ENCODE measurements at regions not wholly inside any gene's neighbourhood (a gene's known extent, or its start where the extent isn't known, plus 50 kb on each side); places are given as distances from the start of the nearest gene placed in this dataset.

DNA sequence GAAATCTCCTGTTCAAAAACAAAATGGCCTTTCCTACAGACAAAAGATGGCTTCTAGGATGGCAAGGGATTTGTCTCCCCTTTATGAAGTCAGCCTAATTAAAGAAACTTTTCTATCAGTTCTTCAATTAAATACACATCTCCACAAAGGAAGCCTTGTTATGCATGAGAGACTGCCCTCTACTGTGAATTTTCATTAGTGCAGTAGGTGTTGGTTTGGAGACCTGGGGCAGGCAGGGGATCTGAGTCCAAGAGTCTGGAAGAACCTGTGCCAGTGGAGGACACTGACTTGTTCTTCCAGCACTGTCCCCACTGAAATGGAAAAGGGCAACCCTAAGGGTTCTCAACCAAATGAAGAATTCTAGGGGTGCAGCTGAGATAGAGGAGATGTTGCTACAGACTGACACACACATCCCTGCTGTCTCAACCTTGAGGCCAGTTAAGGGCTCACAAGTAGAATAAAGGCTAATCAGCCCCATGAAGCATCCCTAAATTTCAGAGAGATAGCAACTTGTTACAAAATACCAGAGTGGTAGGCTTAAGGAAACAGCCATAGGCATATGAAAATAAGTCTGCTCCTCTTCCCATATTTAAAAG, 174.0 kb upstream of the PRICKLE2 start:
- H3K36me3 ChIP-seq (ENCODE audit: insufficient read depth, low read length, poor library complexity, severe bottlenecking) = no peaks in the 10 kb centered on the region
- DNase-seq (ENCODE audit: low spot score) = peak; percentile 49
- H3K27me3 ChIP-seq (replicated peaks; ENCODE audit: insufficient read depth, low read depth, low read length, poor library complexity) = no peaks in the 10 kb centered on the region
- POLR2A ChIA-PET (ENCODE audit: low non-redundant PET) = no interaction called here
- no peak overlapping the region for H3K27ac ChIP-seq (ENCODE audit: low read depth, low read length, poor library complexity, severe bottlenecking)
- H3K4me1 ChIP-seq (ENCODE audit: insufficient read depth, low read length, poor library complexity, severe bottlenecking) = no peaks in the 10 kb centered on the region
- intact Hi-C loops (cut with micrococcal nuclease; ENCODE audit: unreplicated experiment) = loop anchor here (2.0 kb wide), 1 partner anchor 369 kb away; no protein-coding TSS in a partner anchor
- TF ChIP-seq, protein P1, sequence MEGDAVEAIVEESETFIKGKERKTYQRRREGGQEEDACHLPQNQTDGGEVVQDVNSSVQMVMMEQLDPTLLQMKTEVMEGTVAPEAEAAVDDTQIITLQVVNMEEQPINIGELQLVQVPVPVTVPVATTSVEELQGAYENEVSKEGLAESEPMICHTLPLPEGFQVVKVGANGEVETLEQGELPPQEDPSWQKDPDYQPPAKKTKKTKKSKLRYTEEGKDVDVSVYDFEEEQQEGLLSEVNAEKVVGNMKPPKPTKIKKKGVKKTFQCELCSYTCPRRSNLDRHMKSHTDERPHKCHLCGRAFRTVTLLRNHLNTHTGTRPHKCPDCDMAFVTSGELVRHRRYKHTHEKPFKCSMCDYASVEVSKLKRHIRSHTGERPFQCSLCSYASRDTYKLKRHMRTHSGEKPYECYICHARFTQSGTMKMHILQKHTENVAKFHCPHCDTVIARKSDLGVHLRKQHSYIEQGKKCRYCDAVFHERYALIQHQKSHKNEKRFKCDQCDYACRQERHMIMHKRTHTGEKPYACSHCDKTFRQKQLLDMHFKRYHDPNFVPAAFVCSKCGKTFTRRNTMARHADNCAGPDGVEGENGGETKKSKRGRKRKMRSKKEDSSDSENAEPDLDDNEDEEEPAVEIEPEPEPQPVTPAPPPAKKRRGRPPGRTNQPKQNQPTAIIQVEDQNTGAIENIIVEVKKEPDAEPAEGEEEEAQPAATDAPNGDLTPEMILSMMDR (conservative IDR thresholded peaks at IDR 0.05; ENCODE audit: low read depth, low read length) = peak; percentile 51
- no peak for TF ChIP-seq EZH2 (IDR thresholded peaks at IDR 0.05; ENCODE audit: borderline replicate concordance, low read depth, low read length, poor library complexity, severe bottlenecking)
- H3K4me3 ChIP-seq (ENCODE audit: low read depth, low read length, poor library complexity, severe bottlenecking) = no peak overlapping the region
- CTCF ChIA-PET = no interaction called here
- no TSS peak for BruUV-seq (replicated peaks)
- no peaks in the 10 kb centered on the region for H3K9me3 ChIP-seq (ENCODE audit: low read depth, low read length, poor library complexity, severe bottlenecking)

DNA sequence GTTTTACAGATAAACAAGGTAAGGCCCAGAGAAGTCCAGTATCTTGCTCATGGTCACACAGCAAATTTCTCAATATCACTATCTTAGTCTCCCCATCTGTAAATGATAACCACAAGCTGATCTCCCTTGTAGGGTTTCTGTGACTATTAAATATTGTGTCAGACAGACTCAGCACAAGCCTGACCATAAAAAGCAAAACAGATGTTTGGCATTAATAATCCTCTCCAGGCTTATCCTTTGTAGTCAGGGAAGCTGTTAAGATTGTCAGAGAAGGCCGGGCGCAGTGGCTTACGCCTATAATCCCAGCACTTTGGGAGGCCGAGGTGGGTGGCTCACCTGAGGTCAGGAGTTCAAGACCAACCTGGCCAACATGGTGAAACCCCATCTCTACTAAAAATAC, 173.2 kb upstream of the PRICKLE2 start:
- TF ChIP-seq, protein P1 (conservative IDR thresholded peaks at IDR 0.05; ENCODE audit: low read depth, low read length) = no peak
- TF ChIP-seq EZH2 (IDR thresholded peaks at IDR 0.05; ENCODE audit: borderline replicate concordance, low read depth, low read length, poor library complexity, severe bottlenecking) = no peak
- peak; percentile 15 for DNase-seq (ENCODE audit: low spot score)
- Histone ChIP-seq H3K9me3 (ENCODE audit: low read depth, low read length, poor library complexity, severe bottlenecking) (no peaks in the 10 kb centered on the region), H3K27ac (ENCODE audit: low read depth, low read length, poor library complexity, severe bottlenecking) (no peak overlapping the region), H3K36me3 (ENCODE audit: insufficient read depth, low read length, poor library complexity, severe bottlenecking) (no peaks in the 10 kb centered on the region), H3K4me3 (ENCODE audit: low read depth, low read length, poor library complexity, severe bottlenecking) (no peak overlapping the region), H3K4me1 (ENCODE audit: insufficient read depth, low read length, poor library complexity, severe bottlenecking) (no peaks in the 10 kb centered on the region), H3K27me3 (replicated peaks; ENCODE audit: insufficient read depth, low read depth, low read length, poor library complexity) (no peaks in the 10 kb centered on the region)
- POLR2A ChIA-PET (ENCODE audit: low non-redundant PET) = no interaction called here
- no TSS peak for BruUV-seq (replicated peaks)
- intact Hi-C loops (cut with micrococcal nuclease; ENCODE audit: unreplicated experiment) = loop anchor here (2.0 kb wide), 1 partner anchor 368 kb away; no protein-coding TSS in a partner anchor
- CTCF ChIA-PET = no interaction called here

DNA sequence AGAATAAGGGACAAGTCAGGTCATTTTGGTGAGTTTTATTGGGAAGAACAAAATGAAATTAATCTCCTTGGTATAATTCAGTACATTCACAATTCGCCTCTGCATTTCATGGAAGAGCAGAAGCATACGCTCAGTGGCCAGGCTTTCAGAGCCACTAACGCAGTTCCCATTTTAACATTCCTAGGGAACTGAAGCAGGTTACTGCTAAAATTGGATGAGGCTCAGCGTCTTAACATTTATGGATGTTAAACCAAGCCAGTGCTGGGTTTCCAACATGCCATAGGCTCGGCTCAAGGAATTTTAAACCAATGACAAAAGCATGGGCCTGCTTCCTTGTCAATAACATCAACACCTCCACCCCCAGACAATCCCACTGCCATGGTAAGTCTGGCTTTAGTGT, 172.7 kb upstream of the PRICKLE2 start:
- intact Hi-C loops (cut with micrococcal nuclease; ENCODE audit: unreplicated experiment) = loop anchor here (2.0 kb wide), 1 partner anchor 367 kb away; no protein-coding TSS in a partner anchor
- Histone ChIP-seq H3K27ac (ENCODE audit: low read depth, low read length, poor library complexity, severe bottlenecking) (no peak overlapping the region), H3K9me3 (ENCODE audit: low read depth, low read length, poor library complexity, severe bottlenecking) (no peaks in the 10 kb centered on the region), H3K4me1 (ENCODE audit: insufficient read depth, low read length, poor library complexity, severe bottlenecking) (no peaks in the 10 kb centered on the region), H3K36me3 (ENCODE audit: insufficient read depth, low read length, poor library complexity, severe bottlenecking) (no peaks in the 10 kb centered on the region), H3K27me3 (replicated peaks; ENCODE audit: insufficient read depth, low read depth, low read length, poor library complexity) (no peaks in the 10 kb centered on the region), H3K4me3 (ENCODE audit: low read depth, low read length, poor library complexity, severe bottlenecking) (no peak overlapping the region)
- TF ChIP-seq, protein P1 (conservative IDR thresholded peaks at IDR 0.05; ENCODE audit: low read depth, low read length) = no peak
- no peak for TF ChIP-seq EZH2 (IDR thresholded peaks at IDR 0.05; ENCODE audit: borderline replicate concordance, low read depth, low read length, poor library complexity, severe bottlenecking)
- ChIA-PET POLR2A (ENCODE audit: low non-redundant PET) (no interaction called here), CTCF (no interaction called here)
- no TSS peak for BruUV-seq (replicated peaks)
- DNase-seq (ENCODE audit: low spot score) = no peak

Measured in A673 (cell line).